RPMI8226 (cell line): ENCODE measurements at regions not wholly inside any gene's neighbourhood (a gene's known extent, or its start where the extent isn't known, plus 50 kb on each side); places are given as distances from the start of the nearest gene placed in this dataset.

Experiments
- DNase-seq: peaks from one replicate; pipeline ENCODE4 v3.0.0-alpha.2; 2015

GRCh38 chr4:83692028-83692427, 156.1 kb downstream of the GPAT3 start:
- DNase-seq: no peak

GRCh38 chr4:83686166-83686565, 150.3 kb downstream of the GPAT3 start:
- DNase-seq: no peak

- no peak for DNase-seq
These were observed 143.8 kb downstream of the GPAT3 start for GRCh38 chr4:83679692-83680091.

- no peak for DNase-seq
These were observed 143.3 kb downstream of the GPAT3 start for GRCh38 chr4:83679254-83679653.

- no peak for DNase-seq
These were observed 141.7 kb downstream of the GPAT3 start for GRCh38 chr4:83677656-83678055.

GRCh38 chr4:83664741-83665140, 128.8 kb downstream of the GPAT3 start:
- DNase-seq: no peak

GRCh38 chr4:83664071-83664470, 128.2 kb downstream of the GPAT3 start:
- no peak for DNase-seq

GRCh38 chr4:83662204-83662603, 126.3 kb downstream of the GPAT3 start:
- DNase-seq: no peak

- no peak for DNase-seq
These were observed 125.5 kb downstream of the GPAT3 start for GRCh38 chr4:83661359-83661758.

- DNase-seq: no peak
These were observed 124.7 kb downstream of the GPAT3 start for GRCh38 chr4:83660578-83660977.

GRCh38 chr4:83658806-83659205, 122.9 kb downstream of the GPAT3 start:
- DNase-seq: no peak

- no peak for DNase-seq
These were observed 121.4 kb downstream of the GPAT3 start for GRCh38 chr4:83657336-83657735.
